Left lung (tissue), 4 donors: ENCODE measurements at regions not wholly inside any gene's neighbourhood (a gene's known extent, or its start where the extent isn't known, plus 50 kb on each side); places are given as distances from the start of the nearest gene placed in this dataset.

Source experiments
- ATAC-seq: fragments of 200-7000 bp; cut with Tn5 transposase; one replicate; pipeline ENCODE4 v1.9.1; 2020; ENCODE audit warnings: moderate library complexity
- DNase-seq, 4 donors: peaks; one replicate each; pipeline ENCODE4 v3.0.0-alpha.2; 2013 to 2020
- H3K27ac ChIP-seq, 2 donors: fragments of 200-600 bp; sonication (generic) in 1 of 2; one replicate each; pipeline versions ENCODE4 v1.5.0 to v1.8.0; 2020 to 2021
- H3K27me3 ChIP-seq, 2 donors: fragments of 200-600 bp; sonication (generic) in 1 of 2; one replicate each; pipeline versions ENCODE4 v1.5.0 to v1.8.0; 2020 to 2021
- H3K36me3 ChIP-seq, 2 donors: fragments of 200-600 bp; sonication (generic) in 1 of 2; one replicate each; pipeline versions ENCODE4 v1.5.0 to v1.8.0; 2020 to 2021
- H3K4me1 ChIP-seq, 2 donors: fragments of 200-600 bp; one replicate each; pipeline ENCODE4 v1.8.0; 2021
- H3K4me3 ChIP-seq, 2 donors: fragments of 200-600 bp; sonication (generic) in 1 of 2; one replicate each; pipeline versions ENCODE4 v1.5.0 to v1.8.0; 2020 to 2021; ENCODE audit warnings: mild to moderate bottlenecking in 1 of 2
- H3K9me3 ChIP-seq, 2 donors: fragments of 200-600 bp; sonication (generic) in 1 of 2; one replicate each; pipeline versions ENCODE4 v1.5.0 to v1.8.0; 2020 to 2021
- CTCF ChIP-seq, 2 donors: fragments of 200-600 bp; sonication (generic) in 1 of 2; IDR thresholded peaks; one replicate each; pipeline versions ENCODE4 v1.5.0 to v1.8.0; 2021; ENCODE audit warnings: antibody characterized with exemption in 2 of 2
- intact Hi-C, 2 donors: fragments of 100-400 bp; cut with DNase I; formaldehyde crosslinking; loops; one replicate each; pipeline versions ENCODE4 v1.11.2 to v1.14.2; 2022
- donor health status: DM: no; HTN: yes; CAD: no.
- donor health status: DM: no; HTN: no; CAD: no.

GRCh38 chr1:244205171-244205570 is 154.1 kb downstream of the ZBTB18 start:
- Histone ChIP-seq H3K4me1 (no peaks in the 10 kb centered on the region), H3K27ac (no peak overlapping the region), H3K4me3 (no peak overlapping the region), H3K9me3 (no peaks in the 10 kb centered on the region), H3K36me3 (no peaks in the 10 kb centered on the region), H3K27me3 (no peaks in the 10 kb centered on the region)
- no peak for DNase-seq
- no peak for TF ChIP-seq CTCF (IDR thresholded peaks at IDR 0.05)
- ATAC-seq: no peak
- intact Hi-C loops: no loop called here

GRCh38 chr1:244205906-244206305 is 154.8 kb downstream of the ZBTB18 start:
- no peaks in the 10 kb centered on the region for H3K9me3 ChIP-seq
- intact Hi-C loops: no loop called here
- no peak for TF ChIP-seq CTCF (IDR thresholded peaks at IDR 0.05)
- H3K4me1 ChIP-seq: peaks cover 0 to 4% of the 10 kb centered on the region in 2 donors
- H3K4me3 ChIP-seq: no peak overlapping the region
- H3K36me3 ChIP-seq: no peaks in the 10 kb centered on the region
- no peaks in the 10 kb centered on the region for H3K27me3 ChIP-seq
- no peak overlapping the region for H3K27ac ChIP-seq
- ATAC-seq (no peak), DNase-seq (no peak)

GRCh38 chr1:244207042-244207934 is 156.2 kb downstream of the ZBTB18 start:
- peaks cover 0 to 5% of the 10 kb centered on the region in 2 donors for H3K4me1 ChIP-seq
- TF ChIP-seq CTCF (IDR thresholded peaks at IDR 0.05): no peak
- intact Hi-C loops: no loop called here
- no peaks in the 10 kb centered on the region for H3K36me3 ChIP-seq
- ATAC-seq (no peak), DNase-seq (no peak)
- H3K9me3 ChIP-seq: no peaks in the 10 kb centered on the region
- H3K27me3 ChIP-seq: no peaks in the 10 kb centered on the region
- no peak overlapping the region for H3K27ac ChIP-seq
- H3K4me3 ChIP-seq: no peak overlapping the region

- Histone ChIP-seq H3K27me3 (no peaks in the 10 kb centered on the region), H3K4me3 (no peak overlapping the region), H3K36me3 (no peaks in the 10 kb centered on the region), H3K4me1 (peaks cover 0 to 5% of the 10 kb centered on the region in 2 donors), H3K9me3 (no peaks in the 10 kb centered on the region), H3K27ac (no peak overlapping the region)
- no peak for ATAC-seq
- intact Hi-C loops: no loop called here
- DNase-seq: no peak
- no peak for TF ChIP-seq CTCF (IDR thresholded peaks at IDR 0.05)
Measured at GRCh38 chr1:244207935-244208244, 156.8 kb downstream of the ZBTB18 start.

- Histone ChIP-seq H3K9me3 (no peaks in the 10 kb centered on the region), H3K4me1 (peaks cover 0 to 5% of the 10 kb centered on the region in 2 donors), H3K36me3 (no peaks in the 10 kb centered on the region), H3K27me3 (no peaks in the 10 kb centered on the region), H3K4me3 (no peak overlapping the region), H3K27ac (no peak overlapping the region)
- intact Hi-C loops: no loop called here
- no peak for ATAC-seq
- DNase-seq: no peak
- no peak for TF ChIP-seq CTCF (IDR thresholded peaks at IDR 0.05)
Measured at GRCh38 chr1:244209955-244210354, 158.9 kb downstream of the ZBTB18 start.
